ENCODE measurements at regions not wholly inside any gene's neighbourhood (a gene's known extent, or its start where the extent isn't known, plus 50 kb on each side); places are given as distances from the start of the nearest gene placed in this dataset.
"Not testable (repeated sequence)": the region's sequence is repeated elsewhere in the genome, so short reads cannot be mapped to it uniquely, and the experiment has no call there.

DNA sequence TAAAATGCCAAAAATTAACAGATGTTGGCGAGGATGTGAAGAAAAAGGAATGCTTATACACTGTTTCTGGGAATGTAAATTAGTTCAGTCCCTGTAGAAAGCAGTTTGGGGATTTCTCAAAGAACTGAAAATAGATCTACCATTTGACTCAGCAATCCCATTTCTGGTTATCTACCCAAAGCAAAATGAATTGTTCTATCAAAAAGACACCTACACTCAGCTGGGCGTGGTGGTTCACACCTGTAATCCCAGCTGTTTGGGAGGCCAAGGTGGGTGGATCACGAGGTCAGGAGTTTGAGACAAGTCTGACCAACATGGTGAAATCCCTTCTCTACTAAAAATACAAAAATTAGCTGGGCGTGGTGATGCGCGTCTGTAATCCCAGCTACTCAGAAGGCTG is 279.3 kb upstream of the PDE3A start:
- DNase-seq (no peak), ATAC-seq (no peak)
- TF ChIP-seq, protein P1, sequence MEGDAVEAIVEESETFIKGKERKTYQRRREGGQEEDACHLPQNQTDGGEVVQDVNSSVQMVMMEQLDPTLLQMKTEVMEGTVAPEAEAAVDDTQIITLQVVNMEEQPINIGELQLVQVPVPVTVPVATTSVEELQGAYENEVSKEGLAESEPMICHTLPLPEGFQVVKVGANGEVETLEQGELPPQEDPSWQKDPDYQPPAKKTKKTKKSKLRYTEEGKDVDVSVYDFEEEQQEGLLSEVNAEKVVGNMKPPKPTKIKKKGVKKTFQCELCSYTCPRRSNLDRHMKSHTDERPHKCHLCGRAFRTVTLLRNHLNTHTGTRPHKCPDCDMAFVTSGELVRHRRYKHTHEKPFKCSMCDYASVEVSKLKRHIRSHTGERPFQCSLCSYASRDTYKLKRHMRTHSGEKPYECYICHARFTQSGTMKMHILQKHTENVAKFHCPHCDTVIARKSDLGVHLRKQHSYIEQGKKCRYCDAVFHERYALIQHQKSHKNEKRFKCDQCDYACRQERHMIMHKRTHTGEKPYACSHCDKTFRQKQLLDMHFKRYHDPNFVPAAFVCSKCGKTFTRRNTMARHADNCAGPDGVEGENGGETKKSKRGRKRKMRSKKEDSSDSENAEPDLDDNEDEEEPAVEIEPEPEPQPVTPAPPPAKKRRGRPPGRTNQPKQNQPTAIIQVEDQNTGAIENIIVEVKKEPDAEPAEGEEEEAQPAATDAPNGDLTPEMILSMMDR (IDR thresholded peaks at IDR 0.05) = no peak
- no peak overlapping the region for H3K27ac ChIP-seq
- no peaks in the 10 kb centered on the region for H3K36me3 ChIP-seq
- H3K4me3 ChIP-seq = no peak overlapping the region
- WGBS, 2 donors = 89 to 92% methylated on average over 6 of the region's 6 CpGs
- no peaks in the 10 kb centered on the region for H3K4me1 ChIP-seq
- peaks cover 0 to 13% (median 0%) of the 10 kb centered on the region in 11 donors for H3K9me3 ChIP-seq
- intact Hi-C loops (cut with DNase I) = no loop called here
- H3K27me3 ChIP-seq = no peaks in the 10 kb centered on the region

DNA sequence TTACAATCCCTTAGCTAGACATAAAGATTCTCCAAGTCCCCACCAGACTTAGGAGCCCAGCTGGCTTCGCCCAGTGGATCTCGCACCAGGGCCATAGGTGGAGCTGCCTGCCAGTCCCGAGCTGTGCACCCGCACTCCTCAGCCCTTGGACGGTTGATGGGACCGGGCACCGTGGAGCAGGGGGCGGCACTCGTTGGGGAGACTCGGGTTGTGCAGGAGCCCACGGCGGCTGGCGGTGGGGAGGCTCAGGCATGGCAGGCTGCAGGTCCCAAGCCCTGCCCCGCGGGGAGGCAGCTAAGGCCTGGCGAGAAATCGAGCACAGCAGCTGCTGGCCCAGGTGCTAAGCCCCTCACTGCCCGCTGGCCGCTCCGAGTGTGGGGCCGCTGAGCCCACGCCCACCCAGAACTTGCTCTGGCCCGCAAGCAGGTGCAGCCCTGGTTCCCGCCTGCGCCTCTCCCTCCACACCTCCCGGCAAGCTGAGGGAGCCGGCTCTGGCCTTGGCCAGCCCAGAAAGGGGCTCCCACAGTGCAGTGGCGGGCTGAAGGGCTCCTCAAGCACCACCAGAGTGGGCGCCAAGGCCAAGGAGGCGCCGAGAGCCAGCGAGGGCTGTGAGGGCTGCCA is 275.0 kb upstream of the PDE3A start:
- H3K36me3 ChIP-seq; DNase-seq; ATAC-seq; H3K4me3 ChIP-seq; H3K27ac ChIP-seq; H3K27me3 ChIP-seq; intact Hi-C loops (cut with DNase I): not testable (repeated sequence)
- H3K4me1 ChIP-seq = peaks cover 0 to 14% (median 5%) of the 10 kb centered on the region in 9 donors
- peaks cover 0 to 13% (median 0%) of the 10 kb centered on the region in 11 donors for H3K9me3 ChIP-seq
- WGBS, 2 donors = 91 to 92% methylated on average over 31 to 32 of the region's 32 CpGs

- Histone ChIP-seq H3K27me3 (no peaks in the 10 kb centered on the region), H3K9me3 (peaks cover 0 to 13% (median 0%) of the 10 kb centered on the region in 11 donors), H3K36me3 (no peaks in the 10 kb centered on the region), H3K27ac (no peak overlapping the region), H3K4me3 (no peak overlapping the region), H3K4me1 (peaks cover 0 to 17% (median 8%) of the 10 kb centered on the region in 9 donors)
- intact Hi-C loops (cut with DNase I) = no loop called here
- 92 to 94% methylated on average over 6 of the region's 6 CpGs for WGBS, 2 donors
- TF ChIP-seq, protein P1 (IDR thresholded peaks at IDR 0.05) = no peak
- ATAC-seq = no peak
- no peak for DNase-seq
Measured at GRCh38 chr12:20096430-20096829, 271.9 kb upstream of the PDE3A start.

- TF ChIP-seq, protein P1 (IDR thresholded peaks at IDR 0.05) = no peak
Measured at GRCh38 chr12:20097626-20098025, 270.7 kb upstream of the PDE3A start.

More at GRCh38 chr12:20097626-20098025, 270.7 kb upstream of the PDE3A start:
- WGBS, 2 donors = 44 to 59% methylated on average over 2 of the region's 2 CpGs
- no peak overlapping the region for H3K4me3 ChIP-seq
- H3K27me3 ChIP-seq = no peaks in the 10 kb centered on the region
- H3K36me3 ChIP-seq = no peaks in the 10 kb centered on the region
- intact Hi-C loops (cut with DNase I) = no loop called here
- peaks cover 0 to 17% (median 8%) of the 10 kb centered on the region in 9 donors for H3K4me1 ChIP-seq
- H3K27ac ChIP-seq = peak overlapping the region in 3 of 10 donors; percentile 9 to 58 (median 53)
- peaks cover 0 to 10% (median 0%) of the 10 kb centered on the region in 11 donors for H3K9me3 ChIP-seq
- peak in 2 of 8 donors; percentile 25 to 41 for ATAC-seq
- DNase-seq = no peak

All from heart right ventricle (tissue), 16 donors.